Astrocyte of the cerebellum (primary cell): ENCODE measurements at regions not wholly inside any gene's neighbourhood (a gene's known extent, or its start where the extent isn't known, plus 50 kb on each side); places are given as distances from the start of the nearest gene placed in this dataset.

ENCODE experiments used
- DNase-seq: peaks from one replicate; pipeline ENCODE4 v3.0.0-alpha.2; 2011; ENCODE audit warnings: low read depth
- H3K4me3 ChIP-seq: 2 replicates; pipeline ENCODE4 v1.5.1; 2011; ENCODE audit warnings: mild to moderate bottlenecking, low read depth, low read length, moderate library complexity
- CTCF ChIP-seq: IDR thresholded peaks from 2 replicates; pipeline ENCODE4 v1.5.1; 2012; ENCODE audit warnings: low read length, low read depth, moderate library complexity, mild to moderate bottlenecking; ENCODE audit errors: missing control alignments
- in situ Hi-C: cut with HindIII; loops from 2 replicates; pipeline ENCODE4 v1.10.0; 2017; ENCODE audit warnings: low sequenced_read_pairs

GRCh38 chr12:91490667-91491311 is 308.2 kb upstream of the DCN start:
- in situ Hi-C loops = no loop called here
- TF ChIP-seq CTCF = no peak
- no peak for DNase-seq
- H3K4me3 ChIP-seq = no peak overlapping the region

GRCh38 chr12:91483471-91483985 is 300.9 kb upstream of the DCN start:
- no peak for TF ChIP-seq CTCF
- no peak overlapping the region for H3K4me3 ChIP-seq
- in situ Hi-C loops = no loop called here
- no peak for DNase-seq

- TF ChIP-seq CTCF = no peak
- in situ Hi-C loops = no loop called here
- H3K4me3 ChIP-seq = no peak overlapping the region
- no peak for DNase-seq
These were observed 299.6 kb upstream of the DCN start for GRCh38 chr12:91482231-91482630.

GRCh38 chr12:91478500-91478899 is 295.9 kb upstream of the DCN start:
- no peak for TF ChIP-seq CTCF
- no peak for DNase-seq
- in situ Hi-C loops = no loop called here
- H3K4me3 ChIP-seq = no peak overlapping the region

GRCh38 chr12:91467686-91468085 is 285.1 kb upstream of the DCN start:
- in situ Hi-C loops = no loop called here
- no peak for TF ChIP-seq CTCF
- no peak overlapping the region for H3K4me3 ChIP-seq
- no peak for DNase-seq

- H3K4me3 ChIP-seq = no peak overlapping the region
- TF ChIP-seq CTCF = no peak
- in situ Hi-C loops = no loop called here
- no peak for DNase-seq
These were observed 278.4 kb upstream of the DCN start for GRCh38 chr12:91461061-91461460.
